ENCODE measurements at regions not wholly inside any gene's neighbourhood (a gene's known extent, or its start where the extent isn't known, plus 50 kb on each side); places are given as distances from the start of the nearest gene placed in this dataset.

DNA sequence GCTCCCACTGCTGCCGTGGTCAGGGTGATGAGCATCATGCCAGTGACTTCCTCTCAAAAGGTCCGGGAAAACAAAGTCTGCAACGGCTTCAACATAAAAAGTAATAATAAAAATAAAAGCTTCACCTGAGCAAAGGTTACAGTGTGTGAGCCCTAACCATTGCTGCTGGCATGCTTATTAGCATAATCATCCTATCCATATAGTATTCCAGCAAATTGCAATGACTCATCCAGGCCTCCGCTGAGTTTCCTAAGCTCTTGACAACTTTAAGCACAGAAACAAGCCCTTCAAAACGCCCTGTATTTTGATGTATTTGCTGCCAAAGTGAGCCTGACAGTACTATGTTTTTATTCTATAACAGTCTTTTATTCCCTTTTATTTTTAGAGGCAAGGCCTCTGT, 100.5 kb downstream of the AASDH start:
- DNase-seq = no peak

DNA sequence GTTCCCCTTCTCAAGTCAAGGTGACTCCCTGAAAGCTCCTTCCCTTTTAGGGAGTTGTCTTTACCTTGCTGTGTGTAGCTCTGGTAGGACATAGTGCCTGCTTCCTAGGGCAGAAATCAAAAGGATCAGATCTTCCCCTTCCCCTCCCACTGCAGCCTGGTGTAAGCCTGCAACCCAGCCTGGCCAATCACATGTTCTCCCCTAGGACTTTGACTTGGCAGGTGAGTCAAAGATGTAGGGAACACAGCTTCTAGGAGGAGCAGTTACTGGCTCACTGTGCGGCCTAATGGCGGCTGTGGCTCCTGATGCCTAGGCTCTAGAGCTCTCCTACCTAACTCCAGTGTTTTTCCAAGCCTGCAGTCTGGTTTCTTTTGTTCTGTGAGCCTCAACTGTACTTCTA, 103.9 kb downstream of the AASDH start:
- no peak for DNase-seq

DNA sequence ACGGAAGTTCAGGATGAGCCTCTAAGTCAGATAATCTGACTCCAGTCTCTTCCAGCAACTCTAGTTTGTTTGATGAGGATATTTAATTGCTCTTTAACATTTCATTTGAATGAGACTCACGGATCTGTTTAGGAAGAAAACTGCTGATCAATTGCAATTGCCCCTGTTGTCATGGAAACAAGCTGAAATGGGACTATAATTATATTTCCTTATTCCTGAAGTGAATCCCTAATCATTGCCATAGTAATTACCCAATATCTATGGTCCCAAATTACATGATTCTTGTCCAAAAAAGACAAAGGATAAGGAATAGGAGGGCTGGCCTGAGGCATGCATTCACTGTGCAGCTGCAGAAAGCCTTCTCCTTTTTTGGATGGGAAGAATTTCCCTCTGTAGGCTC, 105.3 kb downstream of the AASDH start:
- no peak for DNase-seq

DNA sequence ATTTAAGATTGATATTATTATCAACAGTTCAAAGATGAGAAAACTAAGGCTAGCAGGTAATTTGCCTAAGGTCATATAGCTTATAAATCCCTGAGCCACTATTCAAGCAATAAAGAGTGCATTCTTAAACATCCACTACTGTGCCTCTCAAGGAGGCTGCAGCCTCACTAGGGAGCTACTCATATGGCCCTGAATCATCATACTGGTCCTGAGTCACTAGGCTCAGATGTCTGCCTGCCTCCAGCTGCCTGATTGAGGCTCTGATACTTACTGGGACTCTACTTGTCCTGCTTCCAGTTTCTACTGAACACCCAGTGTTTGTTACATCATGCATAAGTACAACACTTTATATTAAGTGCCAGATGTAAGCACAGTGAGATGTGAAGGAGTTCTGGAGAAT, 110.7 kb downstream of the AASDH start:
- DNase-seq = no peak

DNA sequence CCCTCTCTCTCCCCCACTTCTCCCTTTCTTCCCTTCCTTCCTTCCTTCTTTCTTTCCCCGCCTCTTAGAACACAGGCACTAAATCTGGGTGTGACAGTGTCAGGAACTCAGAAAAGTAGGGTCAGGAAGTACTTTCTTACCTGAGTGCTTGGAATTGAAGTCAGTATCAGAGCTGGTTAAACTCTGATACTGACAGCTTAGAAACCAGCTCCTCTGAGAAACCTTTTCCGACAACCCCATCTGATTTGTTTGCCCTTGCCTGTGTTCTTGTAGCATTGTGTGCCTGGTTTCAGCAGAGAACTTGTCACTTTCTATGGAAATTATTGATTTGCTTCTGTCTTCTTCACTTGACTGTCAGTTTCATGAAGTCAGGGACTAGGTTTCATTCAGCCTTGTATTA, 113.9 kb downstream of the AASDH start:
- DNase-seq = no peak

DNA sequence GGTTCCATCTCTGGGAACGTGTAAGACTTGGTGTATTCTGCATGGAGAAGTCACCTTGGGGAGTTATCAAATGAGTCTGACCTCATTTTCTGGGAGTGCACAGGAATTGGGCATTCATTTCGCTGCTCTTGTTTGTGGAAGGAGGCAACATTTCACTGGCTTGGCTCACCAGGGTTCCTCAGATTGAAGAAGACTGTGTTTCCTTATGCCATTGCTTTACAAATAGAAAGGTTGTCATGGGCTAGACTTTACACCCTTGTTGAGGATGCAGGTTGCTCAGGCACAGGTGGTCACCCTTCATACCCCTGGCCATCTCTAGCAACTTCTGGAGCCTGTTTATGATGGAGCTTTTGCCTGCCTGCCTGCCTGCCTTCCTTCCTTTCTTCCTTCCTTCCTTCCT, 114.4 kb downstream of the AASDH start:
- DNase-seq = no peak

DNA sequence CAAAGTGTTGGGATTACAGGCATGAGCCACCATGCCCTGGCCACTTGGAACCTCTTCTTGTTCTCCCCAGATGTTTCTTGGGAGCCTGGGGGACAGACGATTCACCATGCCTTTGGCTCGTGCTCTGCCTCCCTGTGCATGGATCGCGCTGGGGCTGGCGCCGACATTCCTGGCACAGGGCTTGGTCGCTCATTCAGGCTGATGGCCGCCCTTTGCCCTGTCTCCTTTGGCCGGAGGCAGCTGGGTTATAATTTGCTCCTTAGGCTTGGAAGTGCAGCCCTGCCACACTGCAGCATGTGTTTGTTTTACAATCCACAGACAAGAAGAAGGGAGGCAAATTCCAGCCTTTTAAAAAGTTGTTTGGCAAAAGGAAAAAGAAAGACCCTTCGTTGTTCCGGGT, 115.3 kb downstream of the AASDH start:
- no peak for DNase-seq

DNA sequence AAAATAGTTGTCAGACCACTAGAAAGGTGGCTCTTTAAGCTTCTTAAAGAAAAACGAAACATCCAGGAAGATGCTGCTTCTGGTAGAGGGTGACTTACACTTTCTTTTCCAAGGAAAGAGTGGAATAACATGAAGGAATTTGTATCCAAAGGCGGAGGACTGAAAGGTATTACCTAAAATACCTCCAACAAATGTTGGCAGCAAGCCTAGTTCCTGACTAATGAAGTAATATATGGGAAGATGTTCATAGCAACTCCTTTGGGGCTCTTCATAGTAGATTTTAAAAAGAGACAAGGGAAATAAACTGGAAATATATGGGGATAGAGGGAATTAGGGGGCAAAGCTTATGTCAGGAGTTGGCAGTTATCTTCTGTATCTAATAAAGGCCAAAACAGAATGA, 116.2 kb downstream of the AASDH start:
- DNase-seq = no peak

DNA sequence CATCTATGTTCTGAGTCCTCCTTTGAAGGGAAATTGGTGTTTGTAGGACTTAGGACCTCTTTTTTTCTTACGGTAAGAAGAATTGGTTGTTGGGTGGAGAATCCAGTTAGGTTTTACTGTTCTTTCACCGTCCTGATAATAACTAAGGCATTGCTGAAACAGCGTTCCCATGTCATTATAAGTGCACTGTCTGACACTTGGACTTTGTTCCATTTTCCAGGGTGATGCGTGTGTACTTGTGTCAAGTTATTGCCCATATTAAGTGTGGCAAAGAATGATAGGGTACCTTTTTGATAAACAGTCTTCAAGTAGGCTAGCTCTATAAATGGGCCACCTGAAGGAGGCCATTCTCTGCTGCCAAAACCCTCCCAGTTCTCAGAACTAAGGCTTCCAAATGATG, 119.7 kb downstream of the AASDH start:
- no peak for DNase-seq

DNA sequence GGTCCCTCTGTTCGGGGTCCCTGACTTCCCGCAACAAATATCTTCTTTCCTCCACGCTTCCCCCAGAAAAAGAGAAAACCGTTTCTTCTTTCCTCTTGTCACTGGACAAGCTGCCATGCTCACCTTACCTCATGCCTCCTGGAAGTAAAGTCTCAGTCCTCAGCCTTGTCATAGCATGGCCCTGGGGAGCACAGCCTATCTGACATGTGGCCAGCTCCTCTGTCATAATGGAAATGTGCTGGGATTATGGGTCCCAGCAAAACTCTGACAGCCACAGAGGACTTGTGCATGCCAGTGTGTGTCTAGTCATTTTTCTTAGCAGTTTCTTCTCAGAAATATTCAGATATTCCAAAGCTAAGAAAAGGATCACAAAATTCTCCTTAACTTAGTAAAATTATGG, 122.4 kb downstream of the AASDH start:
- no peak for DNase-seq

DNA sequence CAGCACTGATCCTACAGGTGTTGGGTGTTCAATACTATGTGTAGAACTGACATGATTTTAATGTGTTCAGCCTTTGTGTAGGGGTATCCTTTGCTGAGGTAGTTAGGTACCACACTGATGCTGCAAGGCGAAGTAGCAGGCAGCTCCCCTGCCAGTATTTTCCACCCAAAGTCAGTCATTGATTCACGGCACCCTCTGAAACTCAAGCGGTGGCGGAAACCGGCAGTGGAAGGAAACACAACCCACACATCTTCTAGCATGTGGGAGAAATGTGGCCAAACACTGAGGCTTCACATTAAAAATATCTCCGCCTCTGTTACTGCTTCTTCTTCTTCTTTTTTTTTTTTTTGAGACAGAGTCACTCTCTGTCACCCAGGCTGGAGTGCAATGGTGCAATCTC, 126.3 kb downstream of the AASDH start:
- DNase-seq = no peak

DNA sequence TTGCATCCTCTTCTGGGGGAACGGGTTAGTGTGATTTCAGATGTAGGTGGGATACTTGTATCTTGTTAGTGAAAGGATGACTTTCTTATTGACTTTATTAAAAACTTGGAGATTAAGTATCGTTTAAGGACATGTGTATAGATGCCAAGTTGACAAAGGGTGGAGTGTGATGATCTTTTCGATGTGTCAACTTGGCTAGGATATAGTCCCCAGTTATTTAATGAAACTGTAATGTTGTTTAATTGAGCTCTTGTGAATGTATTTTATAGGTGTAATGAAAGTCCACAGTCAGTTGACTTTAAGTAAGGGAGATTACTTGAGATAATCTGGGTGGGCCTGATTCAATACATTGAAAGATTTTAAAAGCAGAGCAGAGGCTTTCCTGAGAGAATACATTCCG, 127.0 kb downstream of the AASDH start:
- no peak for DNase-seq

DNA sequence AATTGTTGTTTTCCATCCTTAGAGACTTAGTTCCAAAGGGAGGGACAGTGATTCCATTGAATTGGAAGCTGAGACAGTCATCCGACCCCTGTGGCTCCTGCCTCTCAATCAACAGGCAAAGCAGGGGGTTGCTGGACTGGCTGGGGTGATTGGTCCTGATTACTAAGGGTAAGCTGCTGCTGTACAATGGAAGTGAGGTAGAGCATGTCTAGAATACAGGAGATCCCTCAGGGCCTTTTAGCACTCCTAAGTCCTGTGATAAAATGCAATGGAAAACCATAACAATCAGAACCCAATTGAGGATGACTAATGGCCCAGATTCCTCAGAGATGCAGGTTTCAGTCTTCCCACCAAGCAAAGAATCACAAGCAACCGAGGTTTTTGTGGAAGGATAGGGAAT, 127.6 kb downstream of the AASDH start:
- no peak for DNase-seq

DNA sequence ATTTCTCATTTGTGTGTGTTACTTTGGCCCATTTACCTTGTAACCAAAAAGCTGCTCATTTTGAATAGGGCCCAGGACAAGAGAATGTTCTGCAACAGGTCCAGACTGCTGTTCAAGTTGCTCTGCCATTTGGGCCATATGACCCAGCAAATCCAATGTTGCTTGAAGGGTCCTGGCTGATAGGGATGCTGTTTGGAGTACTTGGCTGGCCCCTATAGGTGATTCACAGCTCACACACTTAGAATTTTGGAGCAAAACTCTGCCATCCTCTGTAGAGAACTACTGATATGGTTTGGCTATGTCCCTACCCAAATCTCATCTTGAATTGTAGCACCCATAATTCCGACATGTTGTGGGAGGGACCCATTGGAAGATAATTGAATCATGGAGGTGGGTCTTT, 131.5 kb downstream of the AASDH start:
- no peak for DNase-seq

DNA sequence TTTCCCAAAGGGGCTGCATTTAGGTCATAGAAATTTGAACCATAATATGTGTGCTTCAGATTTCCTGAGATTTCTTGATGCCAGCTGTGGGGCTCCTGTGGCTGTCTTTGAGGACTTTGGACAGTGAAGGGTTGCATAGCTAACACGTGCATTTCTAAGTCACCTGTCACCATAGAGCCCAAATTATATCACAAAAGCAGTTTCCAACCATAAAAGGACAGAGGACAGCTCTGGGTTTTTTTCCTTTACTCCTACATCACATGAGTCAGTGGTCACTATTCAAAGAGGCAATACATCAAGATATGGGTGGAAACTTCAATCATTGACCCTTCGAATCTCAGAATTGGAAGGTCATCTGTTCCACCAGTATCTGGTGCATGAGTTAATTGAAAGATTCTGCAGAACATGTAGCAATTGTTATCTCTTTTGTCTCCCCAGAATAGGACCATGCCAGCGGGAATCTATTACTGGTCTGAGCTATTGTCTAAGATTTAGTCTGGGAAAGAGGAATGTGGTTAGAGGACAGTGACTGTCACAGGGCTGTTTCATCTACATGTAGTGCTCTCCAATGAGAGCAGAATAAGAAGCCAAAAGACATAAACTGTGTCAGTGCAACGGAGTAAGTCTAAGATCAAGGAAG, 133.5 kb downstream of the AASDH start:
- DNase-seq = no peak

DNA sequence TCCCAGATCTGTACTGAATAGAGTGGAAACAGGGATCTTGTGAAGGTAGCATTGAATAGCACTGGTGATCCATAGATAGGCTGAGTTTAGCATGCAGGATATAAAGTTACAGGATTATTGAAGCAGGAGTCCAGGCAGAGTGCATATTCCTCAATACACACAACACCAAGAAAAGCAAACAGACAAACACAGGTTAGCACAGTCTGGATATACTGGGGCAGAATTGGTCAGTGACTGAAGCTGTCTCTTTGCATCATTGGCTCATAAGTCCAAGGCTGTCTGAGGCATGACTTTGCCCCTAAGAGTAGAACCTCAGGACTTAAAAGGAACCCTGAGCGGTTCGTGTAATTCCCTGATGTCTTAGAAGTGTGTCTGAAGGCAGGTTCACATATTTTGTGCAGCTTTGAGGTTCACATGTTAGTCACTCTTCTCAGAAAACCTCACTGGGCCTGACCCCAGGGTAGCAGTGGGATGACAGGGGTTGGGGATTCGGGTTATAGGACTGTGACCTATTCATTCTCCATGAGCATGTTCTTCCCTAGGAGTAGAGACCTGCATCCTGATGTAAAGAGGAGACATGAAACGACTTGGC, 134.6 kb downstream of the AASDH start:
- DNase-seq = no peak

DNA sequence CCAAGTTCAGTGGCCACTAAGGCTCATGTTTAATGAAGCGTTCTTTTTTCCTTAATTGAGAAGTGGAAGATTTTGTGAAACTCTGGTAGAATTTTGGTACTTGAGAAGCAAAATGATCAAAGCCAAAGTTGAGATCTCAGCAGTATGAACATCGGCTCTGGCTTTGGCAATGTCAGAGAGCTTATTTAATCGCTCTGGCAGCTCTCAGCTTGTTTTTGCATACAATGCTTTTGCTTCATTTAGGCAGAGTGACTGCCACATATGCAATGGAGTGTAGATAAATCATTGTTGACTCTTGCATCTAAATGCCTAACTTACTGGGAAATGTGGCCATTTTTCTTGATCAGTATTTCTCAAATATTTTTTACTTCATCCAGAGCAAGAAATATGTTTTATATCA, 135.7 kb downstream of the AASDH start:
- no peak for DNase-seq

DNA sequence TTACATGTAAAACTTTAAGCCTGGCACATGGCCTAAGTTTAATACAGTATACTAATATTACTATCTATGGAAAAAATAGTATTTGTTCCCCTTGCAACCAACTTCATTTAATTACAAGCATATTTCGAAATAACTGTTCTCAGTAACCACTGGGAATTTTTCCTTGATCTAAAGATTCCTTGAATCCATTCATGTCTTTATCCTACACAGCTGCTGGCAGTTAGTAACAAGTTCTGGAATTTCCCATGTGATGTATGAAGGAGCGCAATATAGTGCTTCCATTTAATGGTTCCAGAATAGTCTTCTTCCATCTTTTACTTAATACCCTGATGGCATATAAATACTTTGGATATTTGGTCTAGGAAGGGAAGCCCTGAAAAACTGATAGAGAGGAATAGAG, 136.5 kb downstream of the AASDH start:
- no peak for DNase-seq

DNA sequence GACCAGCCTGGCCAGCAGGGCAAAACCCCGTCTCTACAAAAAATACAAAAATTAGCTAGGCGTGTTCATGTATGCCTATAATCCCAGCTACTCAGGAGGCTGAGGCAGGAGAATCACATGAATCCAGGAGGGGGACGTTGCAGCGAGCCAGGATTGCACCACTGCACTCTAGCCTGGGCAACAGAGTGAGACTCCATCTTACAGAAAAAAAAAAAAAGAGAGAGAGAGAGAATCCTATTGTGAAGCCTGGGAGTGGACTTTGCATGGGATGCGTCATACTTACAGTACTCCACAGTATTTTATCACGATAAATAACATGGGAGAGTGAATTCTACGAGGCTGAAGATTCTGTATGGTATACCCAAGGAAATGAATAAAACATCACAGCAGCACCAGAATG, 139.6 kb downstream of the AASDH start:
- no peak for DNase-seq

DNA sequence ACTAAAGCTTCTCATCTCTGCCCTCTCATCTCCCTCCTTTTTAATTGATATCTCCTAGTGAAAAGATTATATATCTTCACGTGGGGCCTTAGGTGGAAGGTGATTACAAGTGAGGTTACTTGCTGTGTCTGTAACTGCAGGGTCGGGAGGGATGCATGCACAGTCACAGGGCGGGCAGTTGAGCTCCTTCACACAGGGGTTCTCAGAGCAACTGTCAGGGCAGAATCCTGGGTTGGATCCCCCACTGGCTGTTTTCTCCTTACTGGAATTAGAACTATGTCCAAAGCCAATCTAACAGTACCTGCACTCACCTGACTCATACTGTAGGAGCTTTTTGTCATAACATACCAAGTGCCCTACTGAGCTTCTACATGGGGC, 141.1 kb downstream of the AASDH start:
- no peak for DNase-seq

DNA sequence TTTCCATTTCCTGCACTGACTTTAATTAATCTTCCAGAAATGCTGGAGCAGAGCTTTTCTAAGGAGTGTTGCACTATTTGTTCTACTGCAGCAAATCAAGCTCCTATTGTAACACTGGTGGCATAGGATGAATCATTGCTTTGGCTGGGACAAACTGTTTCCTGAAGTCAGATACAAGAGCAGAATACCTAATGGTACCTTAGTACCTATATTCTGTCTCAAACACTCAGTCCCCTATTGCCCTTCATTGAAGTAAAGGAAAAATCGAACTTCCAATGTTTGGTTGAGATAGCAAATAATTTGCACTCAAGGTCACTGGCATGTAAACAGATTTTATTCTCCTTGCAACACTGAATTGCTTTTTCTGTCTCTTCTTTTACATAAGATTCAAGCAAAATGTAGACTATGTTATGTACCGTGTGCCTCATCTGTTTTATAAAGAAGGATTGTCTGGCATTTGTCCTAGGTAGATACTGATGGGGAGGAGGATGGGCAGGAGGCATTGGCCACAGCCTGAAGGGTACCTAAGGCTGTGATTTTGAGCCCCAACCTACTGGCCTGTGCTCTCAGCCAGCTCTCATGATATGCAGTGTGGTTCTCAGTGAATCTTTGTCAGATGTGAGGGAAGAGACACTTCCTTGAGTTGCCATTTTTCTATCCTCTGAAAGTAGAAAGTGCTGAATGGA, 141.6 kb downstream of the AASDH start:
- DNase-seq = no peak

DNA sequence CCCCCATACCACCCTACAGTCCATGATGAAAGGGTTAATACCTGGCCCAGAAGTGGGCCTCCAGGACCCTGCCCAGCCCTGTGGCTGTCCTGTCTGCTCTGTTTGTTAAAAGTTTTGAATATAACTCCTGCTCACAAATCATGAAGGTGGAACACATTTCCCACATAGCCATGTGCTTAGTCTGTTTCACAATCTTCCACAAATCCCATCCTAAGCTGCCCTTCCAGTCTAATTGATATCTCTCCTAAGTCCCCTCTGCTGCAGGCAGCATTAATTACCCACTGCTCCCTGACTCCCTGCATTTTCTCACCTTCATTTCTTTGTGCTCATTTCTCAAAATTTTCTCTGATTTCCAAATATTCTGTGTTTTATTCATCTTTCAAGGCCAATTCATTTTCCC, 142.6 kb downstream of the AASDH start:
- DNase-seq = no peak

DNA sequence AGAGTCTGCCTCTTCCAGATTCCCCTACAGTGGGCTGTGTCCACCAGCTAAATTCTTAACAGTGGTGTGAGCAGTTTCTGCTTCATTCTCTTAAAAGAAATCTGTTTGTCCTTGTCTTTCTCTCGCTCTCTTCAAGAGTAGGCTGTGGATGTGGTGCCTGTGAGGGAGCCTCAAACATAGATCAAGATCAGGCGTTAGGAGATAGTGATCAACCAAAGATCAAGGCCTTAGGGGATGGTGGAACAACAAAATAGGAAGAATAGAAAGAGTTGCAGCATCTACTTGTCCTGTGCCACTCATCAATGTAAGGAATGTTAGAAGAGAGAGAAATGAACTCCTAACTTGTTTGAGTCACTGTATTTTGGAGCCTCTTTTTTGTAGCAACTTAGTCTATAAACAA, 144.2 kb downstream of the AASDH start:
- no peak for DNase-seq

DNA sequence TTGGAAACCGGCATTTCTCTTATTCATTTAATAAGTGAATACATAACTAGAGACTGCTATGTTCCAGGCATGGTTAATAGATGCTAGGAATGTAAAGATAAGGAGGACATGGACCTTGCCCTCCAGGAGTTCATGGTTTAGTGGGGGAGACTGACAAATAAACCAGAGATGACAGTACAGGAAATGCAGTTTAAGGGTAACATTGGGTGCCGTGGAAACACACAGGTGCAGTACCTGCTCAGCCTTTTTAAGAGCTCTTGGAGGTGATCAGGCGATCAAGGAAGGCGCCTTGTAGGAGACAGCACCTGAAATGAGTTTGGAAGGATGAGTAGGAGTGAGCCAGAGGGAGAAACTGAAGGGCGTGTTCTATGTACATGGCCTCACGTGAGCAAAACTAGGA, 145.8 kb downstream of the AASDH start:
- DNase-seq = no peak

All from right hindlimb (tissue), 1 donor.